SK-N-SH treated with all-trans-retinoic acid at 6 μM for 48 hours (cell line): ENCODE measurements at regions not wholly inside any gene's neighbourhood (a gene's known extent, or its start where the extent isn't known, plus 50 kb on each side); places are given as distances from the start of the nearest gene placed in this dataset.

Experiments used
- ARNTL ChIP-seq: fragments of 450-650 bp; formaldehyde crosslinking; IDR thresholded peaks from 2 replicates; pipeline ENCODE4 v1.5.0; 2020; ENCODE audit warnings: low read depth, mild to moderate bottlenecking, moderate library complexity, borderline replicate concordance
- CSDC2 ChIP-seq: fragments of 250-450 bp; sonication (Bioruptor Pico); IDR thresholded peaks from 2 replicates; pipeline ENCODE4 v1.5.0; 2020; ENCODE audit warnings: mild to moderate bottlenecking, moderate library complexity
- GLIS3 ChIP-seq: fragments of 250-450 bp; sonication (Bioruptor Pico); IDR thresholded peaks from 2 replicates; pipeline ENCODE4 v1.5.0; 2020; ENCODE audit warnings: mild to moderate bottlenecking, moderate library complexity
- OSR1 ChIP-seq: fragments of 250-450 bp; sonication (Bioruptor Pico); IDR thresholded peaks from 2 replicates; pipeline ENCODE4 v1.8.0; 2022; ENCODE audit warnings: moderate library complexity, mild to moderate bottlenecking, inconsistent platforms
- PPARA ChIP-seq: fragments of 250-450 bp; sonication (Bioruptor Pico); IDR thresholded peaks from 2 replicates; pipeline ENCODE4 v1.5.0; 2020; ENCODE audit warnings: mild to moderate bottlenecking, borderline replicate concordance
- RARB ChIP-seq: fragments of 250-450 bp; sonication (Bioruptor Pico); IDR thresholded peaks from 2 replicates; pipeline ENCODE4 v1.8.0; 2021; ENCODE audit warnings: mild to moderate bottlenecking, moderate library complexity
- SNAI2 ChIP-seq: fragments of 250-450 bp; sonication (Bioruptor Pico); IDR thresholded peaks from 2 replicates; pipeline ENCODE4 v1.5.0; 2020; ENCODE audit warnings: mild to moderate bottlenecking, moderate library complexity
- TOX ChIP-seq: fragments of 250-450 bp; sonication (Bioruptor Pico); IDR thresholded peaks from 2 replicates; pipeline ENCODE4 v1.8.0; 2021; ENCODE audit warnings: mild to moderate bottlenecking, moderate library complexity, borderline replicate concordance
- ZC3H10 ChIP-seq: fragments of 250-450 bp; sonication (Bioruptor Pico); IDR thresholded peaks from 2 replicates; pipeline ENCODE4 v1.5.1; 2021; ENCODE audit warnings: mild to moderate bottlenecking, moderate library complexity
- ZNF565 ChIP-seq: fragments of 450-650 bp; formaldehyde crosslinking; conservative IDR thresholded peaks from 2 replicates; pipeline ENCODE4 v1.5.0; 2020; ENCODE audit warnings: low read depth, mild to moderate bottlenecking, moderate library complexity
- ZNF70 ChIP-seq: fragments of 450-650 bp; formaldehyde crosslinking; IDR thresholded peaks from 2 replicates; pipeline ENCODE4 v1.5.0; 2020; ENCODE audit warnings: mild to moderate bottlenecking, moderate library complexity
- TF ChIP-seq, protein P1 (sequence below): fragments of 250-450 bp; sonication (Bioruptor Pico); IDR thresholded peaks from 2 replicates; pipeline ENCODE4 v1.8.0; 2020; ENCODE audit warnings: mild to moderate bottlenecking, moderate library complexity, borderline replicate concordance
- TF ChIP-seq, protein P2 (sequence below): fragments of 250-450 bp; sonication (Bioruptor Pico); IDR thresholded peaks from 2 replicates; pipeline ENCODE4 v1.5.1; 2020; ENCODE audit warnings: low read depth, mild to moderate bottlenecking, moderate library complexity
- TF ChIP-seq, protein P3 (sequence below): fragments of 250-450 bp; sonication (Bioruptor Pico); IDR thresholded peaks from 2 replicates; pipeline ENCODE4 v1.5.1; 2021; ENCODE audit warnings: mild to moderate bottlenecking, moderate library complexity

DNA sequence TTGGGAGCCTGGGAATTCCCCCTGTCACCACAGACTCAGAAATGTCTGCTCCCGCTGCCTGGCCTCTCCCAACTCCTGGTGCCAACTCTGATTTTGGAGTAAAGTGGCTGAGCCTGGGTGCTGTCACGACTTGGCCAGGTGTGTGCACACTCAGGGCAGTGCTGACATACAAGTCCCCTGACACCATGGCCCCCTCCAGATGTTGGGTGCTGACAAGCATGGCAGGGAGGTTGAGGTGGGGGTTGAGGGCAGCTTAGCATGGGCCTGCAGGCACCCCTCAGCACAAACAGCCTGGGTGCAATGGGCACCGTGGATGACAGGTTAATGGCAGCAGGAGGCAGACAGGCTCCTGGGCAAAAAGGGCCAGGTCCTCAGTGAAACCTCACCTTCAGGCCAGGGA lies 511.2 kb downstream of the SQOR start:
- no peak for TF ChIP-seq ZNF70 (CRISPR knock-in tag)
- no peak for TF ChIP-seq OSR1 (CRISPR knock-in tag)
- no peak for TF ChIP-seq ARNTL
- TF ChIP-seq TOX (CRISPR knock-in tag), result no peak
- TF ChIP-seq ZNF565 (CRISPR knock-in tag), result no peak
- TF ChIP-seq GLIS3, result no peak
- TF ChIP-seq SNAI2 (CRISPR knock-in tag), result no peak
- TF ChIP-seq, protein P1, sequence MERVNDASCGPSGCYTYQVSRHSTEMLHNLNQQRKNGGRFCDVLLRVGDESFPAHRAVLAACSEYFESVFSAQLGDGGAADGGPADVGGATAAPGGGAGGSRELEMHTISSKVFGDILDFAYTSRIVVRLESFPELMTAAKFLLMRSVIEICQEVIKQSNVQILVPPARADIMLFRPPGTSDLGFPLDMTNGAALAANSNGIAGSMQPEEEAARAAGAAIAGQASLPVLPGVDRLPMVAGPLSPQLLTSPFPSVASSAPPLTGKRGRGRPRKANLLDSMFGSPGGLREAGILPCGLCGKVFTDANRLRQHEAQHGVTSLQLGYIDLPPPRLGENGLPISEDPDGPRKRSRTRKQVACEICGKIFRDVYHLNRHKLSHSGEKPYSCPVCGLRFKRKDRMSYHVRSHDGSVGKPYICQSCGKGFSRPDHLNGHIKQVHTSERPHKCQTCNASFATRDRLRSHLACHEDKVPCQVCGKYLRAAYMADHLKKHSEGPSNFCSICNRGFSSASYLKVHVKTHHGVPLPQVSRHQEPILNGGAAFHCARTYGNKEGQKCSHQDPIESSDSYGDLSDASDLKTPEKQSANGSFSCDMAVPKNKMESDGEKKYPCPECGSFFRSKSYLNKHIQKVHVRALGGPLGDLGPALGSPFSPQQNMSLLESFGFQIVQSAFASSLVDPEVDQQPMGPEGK (CRISPR knock-in tag), result no peak
- TF ChIP-seq, protein P2, sequence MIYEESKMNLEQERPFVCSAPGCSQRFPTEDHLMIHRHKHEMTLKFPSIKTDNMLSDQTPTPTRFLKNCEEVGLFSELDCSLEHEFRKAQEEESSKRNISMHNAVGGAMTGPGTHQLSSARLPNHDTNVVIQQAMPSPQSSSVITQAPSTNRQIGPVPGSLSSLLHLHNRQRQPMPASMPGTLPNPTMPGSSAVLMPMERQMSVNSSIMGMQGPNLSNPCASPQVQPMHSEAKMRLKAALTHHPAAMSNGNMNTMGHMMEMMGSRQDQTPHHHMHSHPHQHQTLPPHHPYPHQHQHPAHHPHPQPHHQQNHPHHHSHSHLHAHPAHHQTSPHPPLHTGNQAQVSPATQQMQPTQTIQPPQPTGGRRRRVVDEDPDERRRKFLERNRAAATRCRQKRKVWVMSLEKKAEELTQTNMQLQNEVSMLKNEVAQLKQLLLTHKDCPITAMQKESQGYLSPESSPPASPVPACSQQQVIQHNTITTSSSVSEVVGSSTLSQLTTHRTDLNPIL, result no peak
- no peak for TF ChIP-seq PPARA (CRISPR knock-in tag)
- TF ChIP-seq, protein P3, sequence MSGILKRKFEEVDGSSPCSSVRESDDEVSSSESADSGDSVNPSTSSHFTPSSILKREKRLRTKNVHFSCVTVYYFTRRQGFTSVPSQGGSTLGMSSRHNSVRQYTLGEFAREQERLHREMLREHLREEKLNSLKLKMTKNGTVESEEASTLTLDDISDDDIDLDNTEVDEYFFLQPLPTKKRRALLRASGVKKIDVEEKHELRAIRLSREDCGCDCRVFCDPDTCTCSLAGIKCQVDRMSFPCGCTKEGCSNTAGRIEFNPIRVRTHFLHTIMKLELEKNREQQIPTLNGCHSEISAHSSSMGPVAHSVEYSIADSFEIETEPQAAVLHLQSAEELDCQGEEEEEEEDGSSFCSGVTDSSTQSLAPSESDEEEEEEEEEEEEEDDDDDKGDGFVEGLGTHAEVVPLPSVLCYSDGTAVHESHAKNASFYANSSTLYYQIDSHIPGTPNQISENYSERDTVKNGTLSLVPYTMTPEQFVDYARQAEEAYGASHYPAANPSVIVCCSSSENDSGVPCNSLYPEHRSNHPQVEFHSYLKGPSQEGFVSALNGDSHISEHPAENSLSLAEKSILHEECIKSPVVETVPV, result no peak
- TF ChIP-seq ZC3H10, result no peak
- TF ChIP-seq RARB (CRISPR knock-in tag), result no peak
- TF ChIP-seq CSDC2 (CRISPR knock-in tag), result no peak
